Mammary epithelial cell (primary cell): ENCODE measurements at regions not wholly inside any gene's neighbourhood (a gene's known extent, or its start where the extent isn't known, plus 50 kb on each side); places are given as distances from the start of the nearest gene placed in this dataset.

Experiments used
- CTCF ChIP-seq, 2 donors: IDR thresholded peaks in 1 of 2; conservative IDR thresholded peaks in 1 of 2; 2 replicates each; pipeline ENCODE4 v1.5.1; 2011 to 2012; ENCODE audit warnings: inconsistent platforms in 2 of 2, low read length in 2 of 2, mild to moderate bottlenecking in 2 of 2, control low read depth in 1 of 2, low read depth in 1 of 2; ENCODE audit not compliant: insufficient read depth in 1 of 2; ENCODE audit errors: extremely low read depth in 1 of 2
- EZH2 ChIP-seq: IDR thresholded peaks from 2 replicates; pipeline ENCODE4 v1.6.1; 2012; ENCODE audit warnings: low read length, inconsistent platforms, borderline replicate concordance

DNA sequence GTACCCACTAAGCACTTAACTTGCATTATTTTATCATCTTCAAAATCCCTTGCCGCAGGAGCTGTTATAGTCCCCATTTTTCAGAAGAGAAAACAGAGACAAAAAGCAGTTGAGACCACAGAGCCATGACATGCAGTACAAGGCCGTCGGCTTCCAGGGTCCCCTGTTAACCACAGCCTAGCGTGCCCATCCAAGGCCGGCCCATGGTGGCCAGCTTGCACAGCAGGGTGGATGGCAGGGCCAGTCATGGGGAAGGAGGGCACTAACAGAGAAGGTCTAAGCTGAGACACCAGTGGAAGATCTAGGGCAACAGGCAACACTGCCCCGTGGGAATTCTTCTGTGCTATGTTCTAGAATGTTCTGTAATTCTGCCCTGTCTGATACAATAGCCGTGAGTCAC, 192.6 kb upstream of the ID2 start:
- TF ChIP-seq CTCF (conservative IDR thresholded peaks at IDR 0.05 in 1 of 2, IDR thresholded peaks at IDR 0.05 in 1 of 2; ENCODE audit: extremely low read depth in 1 of 2, insufficient read depth in 1 of 2, low read depth in 1 of 2, low read length in 2 of 2), result no peak
- no peak for TF ChIP-seq EZH2
